Gastroesophageal sphincter (tissue), 3 donors: ENCODE measurements at regions not wholly inside any gene's neighbourhood (a gene's known extent, or its start where the extent isn't known, plus 50 kb on each side); places are given as distances from the start of the nearest gene placed in this dataset.

Source experiments
- EP300 ChIP-seq: sonication (generic); formaldehyde crosslinking; IDR thresholded peaks from one replicate; pipeline ENCODE4 v1.6.1; 2017; ENCODE audit warnings: antibody characterized with exemption, mild to moderate bottlenecking
- POLR2A ChIP-seq, 2 donors: fragments of 450-650 bp; IDR thresholded peaks; one replicate each; pipeline ENCODE4 v1.6.1; 2017; ENCODE audit warnings: antibody characterized with exemption in 2 of 2, mild to moderate bottlenecking in 2 of 2, moderate library complexity in 1 of 2
- TF ChIP-seq, protein P1 (sequence below), 4 experiments: fragments of 200-600 bp in 2 of 4; fragments of 450-650 bp in 2 of 4; sonication (generic) in 1 of 4; IDR thresholded peaks; one replicate each; pipeline ENCODE4 v1.5.1; 2017 to 2019; ENCODE audit warnings: antibody characterized with exemption in 4 of 4, mild to moderate bottlenecking in 2 of 4, moderate library complexity in 2 of 4

DNA sequence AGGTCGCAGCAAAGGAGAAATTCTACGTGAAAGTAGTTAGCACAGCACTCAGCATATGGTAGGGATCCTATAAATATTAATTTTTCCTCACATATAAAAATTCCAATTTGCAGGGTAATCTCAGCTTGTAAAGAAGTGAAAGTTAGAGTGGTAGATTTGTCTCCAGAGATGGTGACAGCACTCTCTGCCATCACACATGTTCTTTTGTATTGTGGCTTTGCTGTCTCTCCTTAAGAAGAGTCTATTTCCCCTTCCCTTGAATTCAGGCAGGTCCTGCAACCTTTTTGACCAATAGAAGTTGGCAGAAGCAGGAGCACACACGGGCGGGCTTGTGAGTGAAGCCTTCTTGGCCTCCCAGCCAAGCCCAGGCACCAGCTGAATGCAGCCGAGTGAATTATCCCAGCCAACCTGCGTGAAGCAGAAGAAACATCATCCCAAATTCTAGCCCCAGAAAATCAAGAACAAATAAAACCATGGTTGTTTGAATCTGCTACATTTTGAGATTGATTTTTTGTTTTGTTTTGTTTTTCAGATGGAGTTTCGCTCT, 107.8 kb upstream of the COPS8 start:
- TF ChIP-seq POLR2A (IDR thresholded peaks at IDR 0.05) (no peak), EP300 (no peak)
- TF ChIP-seq, protein P1, sequence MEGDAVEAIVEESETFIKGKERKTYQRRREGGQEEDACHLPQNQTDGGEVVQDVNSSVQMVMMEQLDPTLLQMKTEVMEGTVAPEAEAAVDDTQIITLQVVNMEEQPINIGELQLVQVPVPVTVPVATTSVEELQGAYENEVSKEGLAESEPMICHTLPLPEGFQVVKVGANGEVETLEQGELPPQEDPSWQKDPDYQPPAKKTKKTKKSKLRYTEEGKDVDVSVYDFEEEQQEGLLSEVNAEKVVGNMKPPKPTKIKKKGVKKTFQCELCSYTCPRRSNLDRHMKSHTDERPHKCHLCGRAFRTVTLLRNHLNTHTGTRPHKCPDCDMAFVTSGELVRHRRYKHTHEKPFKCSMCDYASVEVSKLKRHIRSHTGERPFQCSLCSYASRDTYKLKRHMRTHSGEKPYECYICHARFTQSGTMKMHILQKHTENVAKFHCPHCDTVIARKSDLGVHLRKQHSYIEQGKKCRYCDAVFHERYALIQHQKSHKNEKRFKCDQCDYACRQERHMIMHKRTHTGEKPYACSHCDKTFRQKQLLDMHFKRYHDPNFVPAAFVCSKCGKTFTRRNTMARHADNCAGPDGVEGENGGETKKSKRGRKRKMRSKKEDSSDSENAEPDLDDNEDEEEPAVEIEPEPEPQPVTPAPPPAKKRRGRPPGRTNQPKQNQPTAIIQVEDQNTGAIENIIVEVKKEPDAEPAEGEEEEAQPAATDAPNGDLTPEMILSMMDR (IDR thresholded peaks at IDR 0.05), result no peak
